PC-3 (cell line): ENCODE measurements at regions not wholly inside any gene's neighbourhood (a gene's known extent, or its start where the extent isn't known, plus 50 kb on each side); places are given as distances from the start of the nearest gene placed in this dataset.

Source experiments
- EZH2 ChIP-seq: fragments of 300-600 bp; sonication (generic); IDR thresholded peaks from one replicate; pipeline ENCODE4 v1.6.1; 2017; ENCODE audit warnings: antibody characterized with exemption, mild to moderate bottlenecking, low read length; ENCODE audit not compliant: unreplicated experiment
- EZH2phosphoT487 ChIP-seq: fragments of 300-600 bp; sonication (generic); IDR thresholded peaks from 2 replicates; pipeline ENCODE4 v1.6.1; 2018; ENCODE audit warnings: mild to moderate bottlenecking, antibody characterized with exemption, low read length, borderline replicate concordance
- TF ChIP-seq, protein P1 (sequence below): fragments of 300-600 bp; sonication (generic); conservative IDR thresholded peaks from 2 replicates; pipeline ENCODE4 v1.5.1; 2017; ENCODE audit warnings: antibody characterized with exemption, low read depth, mild to moderate bottlenecking, low read length

DNA sequence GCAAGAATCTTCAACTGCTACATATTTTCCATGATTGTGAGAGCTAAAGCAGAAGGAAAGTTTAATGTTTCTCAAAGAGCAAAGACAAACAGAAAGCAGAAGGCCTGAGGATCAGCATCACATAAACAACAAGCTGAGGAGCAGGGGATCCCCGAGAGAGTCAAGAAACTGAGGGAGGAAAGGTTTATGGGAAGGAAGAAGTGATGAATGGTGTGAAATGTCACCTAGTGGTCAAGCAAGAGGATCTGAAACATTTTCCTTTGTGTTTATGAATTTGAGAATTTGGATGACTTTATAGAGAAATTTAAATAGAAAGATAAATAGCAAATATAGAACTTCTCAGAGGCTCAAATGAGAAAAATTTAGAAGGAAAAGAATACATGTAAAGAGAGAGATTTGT is 481.9 kb downstream of the CHSY3 start:
- TF ChIP-seq, protein P1, sequence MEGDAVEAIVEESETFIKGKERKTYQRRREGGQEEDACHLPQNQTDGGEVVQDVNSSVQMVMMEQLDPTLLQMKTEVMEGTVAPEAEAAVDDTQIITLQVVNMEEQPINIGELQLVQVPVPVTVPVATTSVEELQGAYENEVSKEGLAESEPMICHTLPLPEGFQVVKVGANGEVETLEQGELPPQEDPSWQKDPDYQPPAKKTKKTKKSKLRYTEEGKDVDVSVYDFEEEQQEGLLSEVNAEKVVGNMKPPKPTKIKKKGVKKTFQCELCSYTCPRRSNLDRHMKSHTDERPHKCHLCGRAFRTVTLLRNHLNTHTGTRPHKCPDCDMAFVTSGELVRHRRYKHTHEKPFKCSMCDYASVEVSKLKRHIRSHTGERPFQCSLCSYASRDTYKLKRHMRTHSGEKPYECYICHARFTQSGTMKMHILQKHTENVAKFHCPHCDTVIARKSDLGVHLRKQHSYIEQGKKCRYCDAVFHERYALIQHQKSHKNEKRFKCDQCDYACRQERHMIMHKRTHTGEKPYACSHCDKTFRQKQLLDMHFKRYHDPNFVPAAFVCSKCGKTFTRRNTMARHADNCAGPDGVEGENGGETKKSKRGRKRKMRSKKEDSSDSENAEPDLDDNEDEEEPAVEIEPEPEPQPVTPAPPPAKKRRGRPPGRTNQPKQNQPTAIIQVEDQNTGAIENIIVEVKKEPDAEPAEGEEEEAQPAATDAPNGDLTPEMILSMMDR = no peak
- TF ChIP-seq EZH2 (no peak), EZH2phosphoT487 (no peak)
